CD4-positive, alpha-beta T cell (primary cell): ENCODE measurements at regions not wholly inside any gene's neighbourhood (a gene's known extent, or its start where the extent isn't known, plus 50 kb on each side); places are given as distances from the start of the nearest gene placed in this dataset.

Source experiments
- ATAC-seq: fragments of 200-7000 bp; cut with Tn5 transposase; one replicate; pipeline ENCODE4 v1.10.0; 2022; ENCODE audit warnings: mild to moderate bottlenecking; ENCODE audit not compliant: poor library complexity
- CTCF ChIA-PET: fragments of 350-600 bp; sonication (Branson Sonifier 250); formaldehyde crosslinking; loops from one replicate; lab custom pipeline; 2021; ENCODE audit warnings: antibody characterized with exemption, inconsistent platforms; lab: Charles Lee
- POLR2A ChIA-PET: fragments of 350-600 bp; sonication (Branson Sonifier 250); formaldehyde crosslinking; loops from one replicate; lab custom pipeline; 2021; ENCODE audit warnings: antibody characterized with exemption, inconsistent platforms; lab: Charles Lee
- DNase-seq, 14 experiments: peaks; one replicate each; pipeline ENCODE4 v3.0.0-alpha.2; 2013 to 2020; ENCODE audit warnings: mixed read lengths in 2 of 14
- H3K27ac ChIP-seq, 2 donors: one replicate each; pipeline versions ENCODE4 v1.5.1 to v1.7.0; 2013; ENCODE audit warnings: low read length in 2 of 2, low read depth in 1 of 2, mild to moderate bottlenecking in 1 of 2
- H3K27me3 ChIP-seq, 2 experiments: 1 replicate in 1 of 2; 2 replicates in 1 of 2; pipeline versions ENCODE4 v1.6.1 to v1.7.0; 2013; ENCODE audit warnings: low read length in 2 of 2, control low read depth in 1 of 2, mild to moderate bottlenecking in 1 of 2, moderate library complexity in 1 of 2; ENCODE audit not compliant: insufficient read depth in 2 of 2, control insufficient read depth in 1 of 2
- H3K36me3 ChIP-seq: one replicate; pipeline ENCODE4 v1.6.1; 2013; ENCODE audit warnings: low read length, control low read depth; ENCODE audit not compliant: insufficient read depth
- H3K4me1 ChIP-seq: one replicate; pipeline ENCODE4 v1.6.1; 2013; ENCODE audit warnings: low read length, control low read depth; ENCODE audit not compliant: insufficient read depth
- H3K4me3 ChIP-seq: one replicate; pipeline ENCODE4 v1.5.1; 2013; ENCODE audit warnings: mild to moderate bottlenecking, low read length, moderate library complexity
- H3K9me3 ChIP-seq, 2 experiments: 1 replicate in 1 of 2; 2 replicates in 1 of 2; pipeline versions ENCODE4 v1.6.1 to v1.7.0; 2013; ENCODE audit warnings: low read length in 2 of 2, mild to moderate bottlenecking in 2 of 2, control low read depth in 1 of 2, moderate library complexity in 1 of 2; ENCODE audit not compliant: control insufficient read depth in 1 of 2, insufficient read depth in 1 of 2
- H3K27ac Mint-ChIP-seq: one replicate; pipeline ENCODE4 v1.8.0; 2020; ENCODE audit warnings: mixed read lengths
- H3K27me3 Mint-ChIP-seq: one replicate; pipeline ENCODE4 v1.8.0; 2021; ENCODE audit warnings: mixed read lengths
- H3K36me3 Mint-ChIP-seq: one replicate; pipeline ENCODE4 v1.8.0; 2021; ENCODE audit warnings: low read depth, mixed read lengths
- H3K4me1 Mint-ChIP-seq: one replicate; pipeline ENCODE4 v1.8.0; 2021; ENCODE audit warnings: low read depth, mixed read lengths
- H3K4me3 Mint-ChIP-seq: one replicate; pipeline ENCODE4 v1.8.0; 2020; ENCODE audit warnings: mild to moderate bottlenecking, mixed read lengths
- H3K9me3 Mint-ChIP-seq: one replicate; pipeline ENCODE4 v1.8.0; 2020; ENCODE audit warnings: mixed read lengths
- CTCF ChIP-seq: fragments of 200-600 bp; IDR thresholded peaks from one replicate; pipeline ENCODE4 v1.8.0; 2022; ENCODE audit warnings: antibody characterized with exemption, mild to moderate bottlenecking
- intact Hi-C, 2 experiments: fragments of 100-400 bp; cut with DNase I in 1 of 2; cut with micrococcal nuclease in 1 of 2; formaldehyde crosslinking; loops; one replicate each; pipeline versions ENCODE4 v1.15.1 to v1.9.0; 2023 to 2025; cut with DNase I, micrococcal nuclease

DNA sequence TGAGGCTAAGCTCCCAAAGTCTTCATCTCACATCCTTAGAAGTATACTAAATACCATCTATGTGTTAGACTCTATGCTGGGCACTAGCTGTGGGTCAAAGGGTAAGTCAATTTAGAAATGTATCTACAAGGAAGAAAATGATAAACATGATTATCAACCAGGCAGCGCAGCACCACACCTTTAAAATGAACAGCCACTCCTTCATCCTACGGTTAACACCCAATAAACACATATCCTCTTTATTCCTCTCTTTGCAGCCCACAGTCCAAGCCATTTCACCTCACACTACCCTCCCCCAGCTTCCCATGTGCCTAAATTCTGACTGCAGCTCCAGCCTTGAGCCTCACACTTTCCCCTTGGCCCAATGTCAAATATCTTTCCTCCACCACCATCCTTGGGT, 362.6 kb downstream of the FGFR2 start:
- DNase-seq (no peak), ATAC-seq (no peak)
- Mint-ChIP-seq H3K36me3 (no peaks in the 10 kb centered on the region), H3K4me3 (no peak overlapping the region), H3K27ac (no peak overlapping the region), H3K9me3 (peaks cover 9% of the 10 kb centered on the region), H3K27me3 (no peaks in the 10 kb centered on the region), H3K4me1 (no peaks in the 10 kb centered on the region)
- ChIA-PET CTCF (no interaction called here), POLR2A (no interaction called here)
- no peak for TF ChIP-seq CTCF
- intact Hi-C loops: no loop called here
- Histone ChIP-seq H3K4me3 (no peak overlapping the region), H3K4me1 (no peaks in the 10 kb centered on the region), H3K9me3 (peaks cover 17 to 20% of the 10 kb centered on the region in 2 experiments), H3K36me3 (no peaks in the 10 kb centered on the region), H3K27me3 (no peaks in the 10 kb centered on the region), H3K27ac (no peak overlapping the region)

DNA sequence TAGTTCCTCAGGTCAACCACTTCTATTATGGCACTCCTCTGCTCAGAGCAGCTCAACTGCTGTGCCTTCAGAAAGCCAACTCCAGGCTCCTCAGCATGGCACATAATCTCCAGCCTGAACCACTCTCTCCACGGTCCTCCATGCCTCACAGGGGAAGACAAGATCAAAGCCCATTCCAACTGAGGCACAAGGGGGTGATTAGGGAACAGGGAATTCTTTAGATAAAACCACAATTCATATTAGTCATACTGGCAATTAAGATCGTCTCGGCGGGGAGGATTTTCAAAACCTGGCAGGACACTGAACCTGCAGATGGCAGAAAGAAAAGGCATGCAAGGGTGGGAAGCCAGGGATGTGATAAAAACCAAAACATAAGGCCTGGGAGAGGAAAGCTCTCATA, 361.6 kb downstream of the FGFR2 start:
- Histone ChIP-seq H3K27ac (no peak overlapping the region), H3K36me3 (no peaks in the 10 kb centered on the region), H3K9me3 (peaks cover 17 to 20% of the 10 kb centered on the region in 2 experiments), H3K4me3 (no peak overlapping the region), H3K4me1 (no peaks in the 10 kb centered on the region), H3K27me3 (no peaks in the 10 kb centered on the region)
- Mint-ChIP-seq H3K27me3 (no peaks in the 10 kb centered on the region), H3K36me3 (no peaks in the 10 kb centered on the region), H3K4me3 (no peak overlapping the region), H3K27ac (no peak overlapping the region), H3K9me3 (peaks cover 9% of the 10 kb centered on the region), H3K4me1 (no peaks in the 10 kb centered on the region)
- DNase-seq: no peak
- intact Hi-C loops: no loop called here
- no peak for ATAC-seq
- ChIA-PET CTCF (no interaction called here), POLR2A (no interaction called here)
- TF ChIP-seq CTCF: no peak

- Mint-ChIP-seq H3K27ac (no peak overlapping the region), H3K27me3 (no peaks in the 10 kb centered on the region), H3K9me3 (peaks cover 9% of the 10 kb centered on the region), H3K4me1 (no peaks in the 10 kb centered on the region), H3K36me3 (no peaks in the 10 kb centered on the region), H3K4me3 (no peak overlapping the region)
- ChIA-PET POLR2A (no interaction called here), CTCF (no interaction called here)
- DNase-seq (no peak), ATAC-seq (no peak)
- H3K27ac ChIP-seq: no peak overlapping the region
- no peaks in the 10 kb centered on the region for H3K27me3 ChIP-seq
- peaks cover 16 to 17% of the 10 kb centered on the region in 2 experiments for H3K9me3 ChIP-seq
- intact Hi-C loops: no loop called here
- no peak overlapping the region for H3K4me3 ChIP-seq
- no peaks in the 10 kb centered on the region for H3K36me3 ChIP-seq
- H3K4me1 ChIP-seq: no peaks in the 10 kb centered on the region
- no peak for TF ChIP-seq CTCF
Measured at GRCh38 chr10:121237718-121238117, 360.5 kb downstream of the FGFR2 start.
